HG03045 (cell line): ENCODE measurements at regions not wholly inside any gene's neighbourhood (a gene's known extent, or its start where the extent isn't known, plus 50 kb on each side); places are given as distances from the start of the nearest gene placed in this dataset.
"Not testable (repeated sequence)": the region's sequence is repeated elsewhere in the genome, so short reads cannot be mapped to it uniquely, and the experiment has no call there.

Experiments used
- ATAC-seq: cut with Tn5 transposase; IDR thresholded peaks from one replicate; pipeline ENCODE4 v1.9.1; 2021; ENCODE audit warnings: mild to moderate bottlenecking, moderate library complexity; ENCODE audit not compliant: unreplicated experiment

DNA sequence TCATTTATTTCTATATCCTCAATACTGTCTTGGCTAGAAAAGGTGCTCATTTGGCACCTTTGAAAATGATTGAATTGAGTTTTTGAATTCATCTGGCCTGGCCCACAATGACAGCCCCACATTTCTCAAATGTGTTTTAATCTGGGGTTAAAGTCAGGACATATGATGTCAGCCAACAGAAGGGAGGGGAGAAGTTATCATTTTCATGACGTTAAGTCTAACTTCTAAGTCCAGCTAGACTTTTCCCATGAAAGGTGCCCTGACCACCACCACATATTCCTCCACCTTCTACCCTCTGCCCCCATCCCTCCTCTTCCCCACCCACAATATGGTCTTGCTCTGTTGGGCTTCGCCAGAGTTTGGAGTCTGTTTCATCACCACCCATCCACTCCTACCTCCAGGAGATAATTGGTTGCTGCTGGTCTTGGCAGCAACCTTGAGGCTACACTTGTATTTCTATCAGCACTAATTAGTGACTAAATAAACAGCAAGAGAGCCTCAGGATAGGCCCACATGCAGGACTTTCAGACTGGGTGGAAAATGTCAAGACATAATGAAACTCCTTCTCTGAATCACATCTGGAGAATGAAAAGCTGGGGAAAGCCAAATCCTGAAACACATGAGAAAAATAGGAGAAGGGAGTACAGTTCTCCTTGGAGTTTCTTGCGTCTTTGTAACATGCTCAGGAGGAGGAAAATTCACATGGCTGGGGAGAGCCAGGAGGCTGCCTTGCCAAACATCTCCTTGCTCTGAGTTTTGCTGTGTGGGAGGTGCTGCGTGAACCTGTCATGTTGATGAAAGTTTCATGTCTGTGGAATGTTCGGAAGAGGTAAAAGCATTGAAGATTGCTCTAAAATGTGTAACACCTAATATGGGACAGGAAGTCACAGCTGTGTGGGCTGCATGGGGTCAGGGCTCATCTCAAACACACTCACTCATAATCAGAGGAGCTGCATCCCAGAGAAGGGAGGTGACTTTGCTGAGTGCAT lies 544.7 kb upstream of the KLF4 start:
- ATAC-seq, result no peak

GRCh38 chr9:108032079-108032478 lies 542.5 kb upstream of the KLF4 start:
- ATAC-seq, result not testable (repeated sequence)

- ATAC-seq, result not testable (repeated sequence)
Measured at GRCh38 chr9:108031221-108031620, 541.7 kb upstream of the KLF4 start.

GRCh38 chr9:108026718-108027117 lies 537.1 kb upstream of the KLF4 start:
- not testable (repeated sequence) for ATAC-seq

- ATAC-seq, result no peak
Measured at GRCh38 chr9:108024604-108025003, 535.0 kb upstream of the KLF4 start.

GRCh38 chr9:108022246-108022935 lies 532.8 kb upstream of the KLF4 start:
- ATAC-seq, result no peak

GRCh38 chr9:108021096-108021710 lies 531.6 kb upstream of the KLF4 start:
- ATAC-seq, result no peak

DNA sequence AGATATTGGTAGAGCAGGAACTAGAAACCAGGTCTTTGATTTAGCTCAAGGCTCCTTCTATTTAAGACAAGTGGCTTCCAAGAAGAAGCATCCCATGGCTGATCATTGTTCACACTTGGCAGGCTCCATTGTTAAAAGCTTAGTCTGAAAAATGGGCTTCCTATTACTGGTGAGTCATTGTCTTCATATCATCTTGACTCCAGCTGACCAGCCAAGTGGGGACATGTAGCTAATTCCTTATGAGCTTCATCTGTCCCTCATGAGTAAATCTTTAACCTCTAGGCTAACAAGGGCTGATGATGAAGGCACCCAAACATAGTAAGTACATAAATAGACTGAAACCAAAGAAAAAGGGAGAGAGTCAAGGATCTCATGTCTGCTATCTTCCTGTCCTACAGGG lies 530.3 kb upstream of the KLF4 start:
- ATAC-seq, result no peak

- ATAC-seq, result no peak
Measured at GRCh38 chr9:108017671-108018070, 528.1 kb upstream of the KLF4 start.

- ATAC-seq, result no peak
Measured at GRCh38 chr9:108016446-108016845, 526.9 kb upstream of the KLF4 start.

GRCh38 chr9:108015690-108016089 lies 526.1 kb upstream of the KLF4 start:
- no peak for ATAC-seq

DNA sequence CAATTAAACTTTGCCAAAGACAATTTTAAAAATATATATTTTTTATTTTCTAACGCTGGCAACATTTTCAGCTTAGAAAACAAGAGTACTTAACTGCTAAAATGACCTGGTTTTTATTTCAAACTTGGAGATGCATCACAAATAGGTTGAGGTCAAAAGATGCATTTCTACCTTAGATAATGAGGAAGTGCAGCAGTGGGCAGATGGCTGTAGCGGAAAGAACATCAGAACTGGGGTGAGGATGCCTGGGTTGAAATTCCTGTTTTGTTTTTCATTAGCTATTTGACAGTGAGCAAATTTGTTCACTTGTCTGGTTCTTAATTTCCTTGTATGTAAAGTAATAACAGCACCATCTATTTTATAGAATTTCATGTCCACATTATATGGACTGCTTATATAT lies 524.8 kb upstream of the KLF4 start:
- no peak for ATAC-seq

DNA sequence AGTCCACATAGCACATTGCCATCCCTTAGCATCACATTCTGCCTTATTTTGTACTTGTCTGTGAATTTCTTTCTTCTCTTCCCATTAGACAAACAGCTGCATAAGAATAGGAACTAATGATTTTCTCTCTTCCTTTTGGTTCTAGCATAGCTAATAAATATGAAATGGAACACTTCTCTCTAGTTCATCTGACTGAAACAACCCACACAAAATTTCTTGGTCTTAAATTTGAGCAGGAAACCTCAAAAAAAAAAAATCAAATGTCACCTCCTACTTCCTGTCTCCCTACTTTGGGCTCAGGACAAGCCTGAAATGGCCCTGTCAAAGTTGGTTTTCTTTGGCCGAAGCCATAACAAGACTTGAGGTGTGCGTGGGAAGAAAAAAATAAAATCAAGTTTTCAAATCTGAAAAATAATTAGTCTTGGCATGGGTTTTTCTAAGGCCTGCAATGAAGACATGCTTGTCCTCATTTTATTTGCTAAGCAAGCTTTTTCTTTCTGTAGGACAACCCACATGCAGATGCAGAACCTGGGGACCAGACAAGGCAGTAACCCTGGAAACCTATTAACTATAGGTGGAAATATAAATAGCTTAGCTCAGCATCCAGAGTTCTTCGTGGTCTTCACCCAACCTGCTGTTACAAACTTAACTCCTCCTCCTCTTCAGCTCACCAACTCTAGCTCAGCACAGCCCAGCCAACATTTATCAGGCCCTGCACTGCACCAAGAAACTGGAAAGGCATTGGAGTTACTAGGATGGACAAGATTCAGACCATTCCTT lies 523.5 kb upstream of the KLF4 start:
- ATAC-seq, result no peak

DNA sequence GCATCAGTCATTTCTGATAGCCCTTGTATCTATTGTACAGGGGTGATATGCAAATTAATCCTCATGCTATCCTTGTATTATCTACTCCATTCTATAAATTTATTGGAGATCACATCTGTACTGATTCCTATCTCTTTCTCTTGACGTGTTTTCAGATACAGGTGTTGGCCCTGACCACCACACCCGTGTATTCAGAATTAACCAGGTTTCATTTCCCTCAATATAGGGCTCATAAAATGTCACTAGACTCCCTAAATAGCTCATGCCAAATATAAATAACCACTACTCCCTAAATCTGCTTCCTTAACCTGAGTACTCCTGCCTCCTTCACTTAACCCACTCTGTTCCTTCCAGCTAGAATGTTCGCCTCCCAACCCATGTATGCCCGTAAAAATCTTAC lies 522.8 kb upstream of the KLF4 start:
- no peak for ATAC-seq

DNA sequence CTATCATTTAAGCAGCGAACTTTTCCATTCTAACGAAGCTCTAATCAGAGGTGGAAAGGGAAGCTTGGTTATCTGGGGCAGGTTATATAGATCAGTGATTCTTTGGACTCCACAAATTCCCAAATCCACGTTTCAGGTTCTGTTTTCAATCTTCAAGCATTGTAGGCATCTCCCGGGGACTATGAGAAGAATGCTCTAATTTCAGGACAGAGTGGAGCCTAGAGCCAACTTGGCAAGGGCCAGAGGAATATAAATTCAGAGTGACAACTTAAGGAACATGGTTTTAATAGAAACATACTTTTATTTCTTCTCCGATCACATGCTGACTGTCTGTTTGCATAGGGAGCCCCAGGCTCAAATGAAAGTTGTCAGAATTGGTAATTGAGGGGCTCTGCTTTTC lies 514.0 kb upstream of the KLF4 start:
- no peak for ATAC-seq

DNA sequence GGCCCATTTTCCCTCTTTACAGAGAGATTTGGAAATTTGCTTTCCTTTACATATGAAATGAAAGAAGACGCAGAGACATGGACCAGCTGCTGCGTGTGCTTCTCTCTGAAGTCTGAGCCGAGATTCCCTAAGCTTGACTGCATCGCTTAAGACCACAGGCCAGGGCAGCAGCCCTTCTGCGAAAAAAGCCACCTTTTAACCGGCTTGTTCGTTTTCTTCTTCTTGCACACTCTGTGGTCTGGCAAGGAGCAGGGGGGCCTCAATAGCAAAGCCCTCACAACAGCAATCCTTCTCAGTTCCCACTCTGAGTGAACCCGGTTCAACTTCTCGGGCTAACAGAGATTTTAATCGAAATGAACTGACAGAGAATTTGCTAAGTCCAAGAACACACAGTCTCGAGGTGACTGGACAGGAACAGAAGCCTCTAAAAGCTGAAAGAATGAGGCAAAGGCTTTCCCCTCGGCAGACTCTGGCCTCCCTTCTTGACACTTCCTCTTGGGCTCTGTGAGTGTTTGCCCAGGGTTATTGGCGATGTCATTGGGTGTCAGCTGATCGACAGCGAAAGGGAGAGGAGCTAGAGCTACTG lies 512.9 kb upstream of the KLF4 start:
- no peak for ATAC-seq

GRCh38 chr9:108001237-108001636 lies 511.7 kb upstream of the KLF4 start:
- no peak for ATAC-seq

DNA sequence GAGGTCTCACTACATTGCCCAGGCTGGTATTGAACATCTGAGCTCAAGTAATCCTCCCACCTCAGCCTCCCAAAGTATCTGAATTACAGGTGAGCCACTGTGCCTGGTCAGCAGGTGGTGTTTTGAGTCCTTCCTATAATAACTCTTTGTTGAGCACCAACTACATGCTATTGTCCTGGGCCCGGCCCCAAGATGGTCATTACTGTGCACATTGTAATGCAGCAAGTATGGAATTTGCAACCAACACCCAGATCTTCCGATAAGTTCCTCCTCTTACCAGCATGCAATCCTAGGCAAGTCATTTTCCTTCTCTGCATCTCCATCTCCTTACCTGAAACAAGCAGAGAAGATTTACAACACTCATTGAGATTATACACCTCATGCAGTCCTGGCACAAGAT lies 510.3 kb upstream of the KLF4 start:
- no peak for ATAC-seq

GRCh38 chr9:107999011-107999410 lies 509.4 kb upstream of the KLF4 start:
- ATAC-seq, result no peak

DNA sequence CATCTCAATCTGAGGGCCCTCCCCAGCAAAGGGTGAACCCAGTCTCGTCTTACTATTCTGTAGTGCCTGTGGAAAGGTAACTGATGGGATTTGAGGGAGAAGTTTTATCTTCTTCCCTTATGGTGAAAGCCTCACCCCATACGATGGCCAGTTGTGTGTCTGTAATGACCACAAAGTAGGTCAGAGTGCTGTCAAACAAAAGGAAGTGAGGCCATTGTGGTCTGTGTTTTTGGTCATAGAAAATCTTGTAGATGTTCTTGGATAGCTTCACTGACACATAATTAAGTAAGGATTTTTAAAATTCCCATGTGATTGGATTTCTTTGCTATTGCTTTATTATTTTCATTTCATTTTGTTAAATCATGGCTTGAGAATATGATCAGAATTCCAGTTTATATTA lies 505.1 kb upstream of the KLF4 start:
- no peak for ATAC-seq

- no peak for ATAC-seq
Measured at GRCh38 chr9:107992271-107992670, 502.7 kb upstream of the KLF4 start.
